Mesothelial cell of epicardium (in vitro differentiated cells): ENCODE measurements at regions not wholly inside any gene's neighbourhood (a gene's known extent, or its start where the extent isn't known, plus 50 kb on each side); places are given as distances from the start of the nearest gene placed in this dataset.

Source experiments
- DNase-seq, 2 experiments: peaks; one replicate each; pipeline ENCODE4 v3.0.0; 2021; ENCODE audit warnings: low spot score in 2 of 2; ENCODE audit not compliant: unreplicated experiment in 2 of 2
- H3K27ac Mint-ChIP-seq: 2 replicates; pipeline ENCODE4 v1.8.0; 2021; ENCODE audit warnings: mixed read lengths
- H3K27me3 Mint-ChIP-seq: 2 replicates; pipeline ENCODE4 v1.8.0; 2021; ENCODE audit warnings: low read depth, mixed read lengths
- H3K36me3 Mint-ChIP-seq: 2 replicates; pipeline ENCODE4 v1.8.0; 2021; ENCODE audit warnings: mixed read lengths
- H3K4me1 Mint-ChIP-seq: 2 replicates; pipeline ENCODE4 v1.8.0; 2021; ENCODE audit warnings: mixed read lengths
- H3K4me3 Mint-ChIP-seq: 2 replicates; pipeline ENCODE4 v1.8.0; 2021; ENCODE audit warnings: mild to moderate bottlenecking, moderate library complexity, mixed read lengths
- H3K9me3 Mint-ChIP-seq: 2 replicates; pipeline ENCODE4 v1.8.0; 2021; ENCODE audit warnings: mixed read lengths
- TF ChIP-seq, protein P1 (sequence below): fragments of 200-600 bp; sonication (generic); IDR thresholded peaks from one replicate; pipeline ENCODE4 v1.5.0; 2021; ENCODE audit warnings: antibody characterized with exemption; ENCODE audit not compliant: unreplicated experiment

DNA sequence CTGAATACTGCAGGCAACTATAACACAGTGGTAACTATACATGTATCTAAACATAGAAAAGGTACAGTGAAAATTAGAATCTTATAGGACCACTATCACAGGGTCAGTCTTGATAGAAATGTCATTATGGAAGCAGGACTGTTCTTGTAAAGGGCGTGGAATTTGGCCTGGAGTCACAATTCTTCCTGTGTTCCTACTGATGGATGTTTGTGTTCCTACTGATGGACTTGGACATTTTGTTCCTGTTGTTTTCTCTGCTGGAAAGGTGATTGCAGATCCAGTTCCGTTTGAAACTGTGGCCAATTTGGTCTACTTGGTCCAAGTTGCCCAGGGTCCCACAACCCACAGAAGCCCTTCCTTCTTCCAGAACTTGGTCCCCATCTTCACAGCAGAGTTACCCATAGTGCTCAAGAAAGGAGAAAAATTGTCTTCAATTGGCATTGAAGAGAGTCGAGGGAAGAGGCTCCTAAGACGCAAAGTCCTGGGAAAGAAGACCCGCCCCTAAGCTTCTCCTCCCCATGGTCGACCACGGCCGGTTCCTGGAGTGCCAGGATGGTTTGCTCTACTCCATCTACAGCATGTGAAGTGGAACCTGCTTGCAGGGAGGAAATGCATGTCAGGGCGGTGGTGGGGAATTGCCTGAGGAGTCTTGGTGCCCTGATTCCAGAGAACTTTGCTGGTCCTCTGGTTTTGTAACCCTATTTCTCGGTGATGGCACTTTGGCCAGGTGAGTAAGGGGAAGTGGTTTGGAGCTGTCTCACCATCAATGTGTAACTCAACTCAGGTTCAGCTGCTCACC, 102.8 kb upstream of the RAB12 start:
- Mint-ChIP-seq H3K27me3 (peaks cover 4% of the 10 kb centered on the region), H3K27ac (no peak overlapping the region), H3K4me3 (no peak overlapping the region), H3K9me3 (peaks cover 3% of the 10 kb centered on the region), H3K36me3 (no peaks in the 10 kb centered on the region), H3K4me1 (peaks cover 6% of the 10 kb centered on the region)
- TF ChIP-seq, protein P1, sequence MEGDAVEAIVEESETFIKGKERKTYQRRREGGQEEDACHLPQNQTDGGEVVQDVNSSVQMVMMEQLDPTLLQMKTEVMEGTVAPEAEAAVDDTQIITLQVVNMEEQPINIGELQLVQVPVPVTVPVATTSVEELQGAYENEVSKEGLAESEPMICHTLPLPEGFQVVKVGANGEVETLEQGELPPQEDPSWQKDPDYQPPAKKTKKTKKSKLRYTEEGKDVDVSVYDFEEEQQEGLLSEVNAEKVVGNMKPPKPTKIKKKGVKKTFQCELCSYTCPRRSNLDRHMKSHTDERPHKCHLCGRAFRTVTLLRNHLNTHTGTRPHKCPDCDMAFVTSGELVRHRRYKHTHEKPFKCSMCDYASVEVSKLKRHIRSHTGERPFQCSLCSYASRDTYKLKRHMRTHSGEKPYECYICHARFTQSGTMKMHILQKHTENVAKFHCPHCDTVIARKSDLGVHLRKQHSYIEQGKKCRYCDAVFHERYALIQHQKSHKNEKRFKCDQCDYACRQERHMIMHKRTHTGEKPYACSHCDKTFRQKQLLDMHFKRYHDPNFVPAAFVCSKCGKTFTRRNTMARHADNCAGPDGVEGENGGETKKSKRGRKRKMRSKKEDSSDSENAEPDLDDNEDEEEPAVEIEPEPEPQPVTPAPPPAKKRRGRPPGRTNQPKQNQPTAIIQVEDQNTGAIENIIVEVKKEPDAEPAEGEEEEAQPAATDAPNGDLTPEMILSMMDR: no peak
- no peak for DNase-seq

DNA sequence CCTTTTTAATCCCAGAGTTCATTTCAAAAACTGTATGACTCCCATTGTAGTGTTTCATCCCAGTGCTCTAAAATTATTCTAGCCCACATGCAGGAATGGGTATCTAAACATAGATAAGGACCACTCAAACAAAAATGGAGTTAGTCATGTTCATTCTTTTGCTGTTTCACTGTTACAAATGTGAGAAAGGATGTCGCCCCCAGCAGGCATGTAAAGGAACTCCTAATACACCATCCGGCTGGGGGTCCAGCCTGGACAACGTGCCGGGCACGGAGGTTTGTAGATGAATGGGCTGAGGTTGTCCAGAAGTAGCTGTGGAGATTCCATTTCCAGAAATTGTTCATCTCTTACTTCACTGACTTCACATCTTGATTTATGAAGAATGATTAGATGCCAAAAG, 101.9 kb upstream of the RAB12 start:
- TF ChIP-seq, protein P1: no peak
- DNase-seq: peak in 1 of 2 experiments; percentile 37
- Mint-ChIP-seq H3K4me1 (peaks cover 6% of the 10 kb centered on the region), H3K27ac (no peak overlapping the region), H3K9me3 (peaks cover 3% of the 10 kb centered on the region), H3K27me3 (peaks cover 9% of the 10 kb centered on the region), H3K4me3 (no peak overlapping the region), H3K36me3 (no peaks in the 10 kb centered on the region)

DNA sequence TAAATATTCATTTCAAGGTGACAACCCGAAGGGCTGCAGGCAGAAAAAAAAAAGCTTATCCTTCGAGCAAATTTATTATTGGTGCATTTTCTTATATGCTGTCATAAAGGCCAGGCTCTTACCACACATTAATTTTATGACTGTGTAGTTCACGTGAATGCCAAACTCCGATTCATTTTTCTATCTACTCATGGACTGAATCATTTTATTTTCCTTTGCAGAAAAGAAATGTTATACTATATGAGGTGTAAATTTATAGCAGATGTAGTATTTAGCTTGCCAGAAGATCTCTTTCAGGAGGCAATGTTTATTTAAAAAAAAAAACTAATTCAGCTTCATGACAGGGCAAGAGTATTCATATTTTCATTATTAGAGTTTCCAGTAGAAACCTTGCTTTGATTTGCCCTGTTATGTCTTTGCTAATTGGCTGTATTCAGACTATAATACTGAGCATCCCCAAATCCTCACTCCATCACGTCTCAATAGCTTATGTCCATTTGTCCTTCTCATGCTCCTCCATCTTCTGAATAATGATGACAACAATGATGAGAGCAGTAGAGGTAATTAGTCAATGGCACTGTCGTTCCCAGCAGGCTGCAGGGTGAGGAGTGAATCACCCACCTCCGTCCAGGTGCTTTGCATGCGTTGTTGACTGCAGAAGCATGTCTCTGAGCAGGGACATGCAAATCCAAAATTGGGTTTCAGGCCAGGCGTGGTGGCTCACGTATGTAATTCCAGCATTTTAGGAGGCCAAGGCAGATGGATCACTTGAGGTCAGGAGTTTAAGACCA, 101.1 kb upstream of the RAB12 start:
- no peak for DNase-seq
- peaks cover 6% of the 10 kb centered on the region for H3K4me1 Mint-ChIP-seq
- no peak overlapping the region for H3K27ac Mint-ChIP-seq
- TF ChIP-seq, protein P1: no peak
- no peak overlapping the region for H3K4me3 Mint-ChIP-seq
- peaks cover 3% of the 10 kb centered on the region for H3K9me3 Mint-ChIP-seq
- H3K27me3 Mint-ChIP-seq: peaks cover 13% of the 10 kb centered on the region
- H3K36me3 Mint-ChIP-seq: no peaks in the 10 kb centered on the region

DNA sequence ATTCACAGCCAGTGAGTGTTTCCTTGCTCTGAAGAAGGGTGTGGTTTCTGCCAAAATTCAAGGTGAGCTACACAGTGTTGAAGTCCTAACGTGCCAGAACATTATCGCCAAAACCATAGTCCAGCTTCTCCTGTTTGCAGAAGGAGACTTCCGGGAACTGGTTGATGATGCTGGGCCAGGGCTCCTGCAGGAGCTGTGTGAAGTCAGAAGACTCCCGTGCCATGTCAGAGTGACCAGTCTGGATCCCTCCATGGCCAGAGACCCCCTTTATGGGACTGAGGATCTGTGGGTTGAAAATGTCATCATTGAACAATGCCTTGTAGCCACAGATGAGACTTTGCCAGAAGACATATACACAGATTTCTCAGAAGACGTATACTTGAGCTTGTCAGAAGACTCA, 96.0 kb upstream of the RAB12 start:
- Mint-ChIP-seq H3K9me3 (no peaks in the 10 kb centered on the region), H3K27me3 (peaks cover 19% of the 10 kb centered on the region), H3K27ac (no peak overlapping the region), H3K4me3 (no peak overlapping the region), H3K36me3 (no peaks in the 10 kb centered on the region), H3K4me1 (no peaks in the 10 kb centered on the region)
- no peak for DNase-seq
- TF ChIP-seq, protein P1: no peak

DNA sequence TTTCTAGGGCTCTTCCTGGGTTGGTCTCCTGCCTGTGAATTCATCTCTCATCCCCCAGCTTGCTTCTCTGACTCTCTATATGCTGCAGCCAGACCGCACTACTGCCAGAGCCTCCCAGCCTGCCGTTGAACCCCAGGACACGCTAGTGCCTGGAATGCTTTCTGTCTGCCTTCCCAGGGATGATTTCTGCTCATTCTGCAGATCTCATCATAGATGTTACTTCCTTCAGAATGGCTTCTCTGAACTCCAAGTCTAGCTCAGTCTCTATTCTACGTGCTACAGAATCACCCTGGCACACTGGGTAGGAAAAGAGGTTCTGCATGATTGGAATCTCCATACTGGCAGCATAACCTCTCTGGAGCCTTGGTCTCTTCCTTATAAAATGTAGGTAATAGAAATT, 94.8 kb upstream of the RAB12 start:
- no peak for DNase-seq
- H3K9me3 Mint-ChIP-seq: no peaks in the 10 kb centered on the region
- H3K27me3 Mint-ChIP-seq: peaks cover 17% of the 10 kb centered on the region
- H3K27ac Mint-ChIP-seq: no peak overlapping the region
- no peaks in the 10 kb centered on the region for H3K4me1 Mint-ChIP-seq
- H3K36me3 Mint-ChIP-seq: no peaks in the 10 kb centered on the region
- TF ChIP-seq, protein P1: no peak
- H3K4me3 Mint-ChIP-seq: no peak overlapping the region
